A172 (cell line): ENCODE measurements at regions not wholly inside any gene's neighbourhood (a gene's known extent, or its start where the extent isn't known, plus 50 kb on each side); places are given as distances from the start of the nearest gene placed in this dataset.
"Not testable (repeated sequence)": the region's sequence is repeated elsewhere in the genome, so short reads cannot be mapped to it uniquely, and the experiment has no call there.

ENCODE experiments used
- DNase-seq: peaks from one replicate; pipeline ENCODE4 v3.0.0-alpha.2; 2015; ENCODE audit warnings: low spot score

- DNase-seq, result not testable (repeated sequence)
Measured at GRCh38 chr1:206312274-206312665, 108.9 kb downstream of the SRGAP2 start.

- not testable (repeated sequence) for DNase-seq
Measured at GRCh38 chr1:206314951-206315636, 111.8 kb downstream of the SRGAP2 start.

DNA sequence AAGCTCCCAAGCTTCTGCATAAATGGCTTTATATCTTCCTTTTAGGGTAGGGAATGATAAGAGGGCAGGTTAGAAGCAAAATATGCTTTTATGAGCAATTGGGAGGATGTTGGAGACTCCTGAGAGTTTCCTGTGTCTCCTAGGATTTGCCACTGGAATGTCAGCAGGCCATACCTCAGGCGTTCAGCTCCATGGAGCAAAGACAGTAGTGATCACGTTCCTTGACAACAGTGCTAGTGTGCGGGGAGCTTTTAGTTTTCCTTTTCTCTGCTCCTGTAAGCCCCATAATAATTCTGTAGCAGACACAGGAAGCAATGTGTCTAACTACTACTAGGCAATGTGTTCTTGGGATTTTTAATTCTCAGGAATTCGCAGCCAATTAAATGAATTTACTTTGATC, 113.6 kb downstream of the SRGAP2 start:
- not testable (repeated sequence) for DNase-seq

DNA sequence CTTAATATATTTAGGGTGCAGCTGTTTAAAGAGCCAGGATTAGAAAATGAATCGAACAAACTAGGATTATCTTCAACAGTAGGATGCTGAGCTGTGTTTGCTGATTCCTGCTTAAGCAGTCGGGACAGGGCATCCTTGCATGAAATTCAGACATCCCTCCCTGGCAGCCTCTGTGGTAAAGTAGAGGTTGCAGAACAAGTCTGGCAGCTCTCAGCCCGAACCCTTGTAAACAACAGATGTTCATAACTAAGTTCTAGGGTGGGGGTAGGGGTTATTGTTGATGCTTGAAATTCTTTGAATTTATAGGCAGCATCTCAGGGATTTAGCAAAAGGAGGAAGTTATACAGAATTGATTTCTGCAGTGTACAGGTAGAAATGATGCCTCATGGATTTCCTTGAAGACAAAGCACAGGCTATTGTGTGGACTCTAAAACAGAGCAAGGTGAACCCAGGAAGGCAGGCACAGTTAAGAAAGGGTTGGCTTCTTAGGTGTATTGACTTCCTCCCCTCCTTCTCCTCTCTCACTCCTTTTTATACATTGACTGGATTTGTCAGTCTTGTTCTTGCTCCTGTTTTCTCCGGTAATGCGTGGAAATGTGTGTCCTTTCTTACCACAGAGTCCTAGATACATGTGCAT, 114.7 kb downstream of the SRGAP2 start:
- not testable (repeated sequence) for DNase-seq

DNA sequence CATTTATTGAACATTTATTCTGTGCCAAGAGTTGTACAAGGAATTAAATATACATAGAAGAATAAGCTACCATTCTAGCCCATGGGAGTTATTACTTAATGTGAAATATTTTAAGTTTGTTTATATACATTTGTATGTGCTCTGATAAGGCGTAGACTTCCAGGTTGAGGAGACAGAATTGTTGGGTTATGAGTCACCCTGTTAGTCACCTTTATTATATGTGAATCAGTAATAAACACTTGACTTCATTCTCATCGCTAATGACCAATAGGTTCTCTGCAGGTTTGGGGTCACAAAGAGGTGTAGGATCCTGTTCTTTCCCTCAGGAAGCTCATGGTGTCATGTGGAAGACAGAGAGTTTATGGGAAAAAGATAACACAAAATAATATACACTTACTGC, 116.9 kb downstream of the SRGAP2 start:
- DNase-seq, result not testable (repeated sequence)

GRCh38 chr1:206326159-206326939, 123.0 kb downstream of the SRGAP2 start:
- DNase-seq, result not testable (repeated sequence)

GRCh38 chr1:206331597-206331996, 128.3 kb downstream of the SRGAP2 start:
- DNase-seq, result not testable (repeated sequence)

DNA sequence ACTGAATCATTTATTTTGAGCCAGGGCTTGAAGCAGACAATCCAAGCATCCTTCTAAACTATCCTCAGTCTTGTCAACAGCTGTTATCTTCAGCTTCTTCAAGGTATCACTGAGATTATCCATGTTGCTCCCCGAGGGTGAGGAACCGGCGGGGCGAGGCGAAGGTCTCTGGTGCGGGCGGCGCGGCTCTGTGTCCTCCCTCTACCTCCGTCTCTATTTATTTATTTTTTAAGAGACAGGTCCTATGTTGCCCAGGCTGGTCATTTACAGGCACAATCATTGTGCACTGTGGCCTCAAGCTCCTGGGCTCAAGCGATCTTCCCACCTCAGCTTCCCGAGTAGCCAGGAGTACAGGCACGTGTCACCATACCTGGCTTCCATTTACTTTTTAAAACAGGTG, 130.0 kb downstream of the SRGAP2 start:
- DNase-seq, result not testable (repeated sequence)

DNA sequence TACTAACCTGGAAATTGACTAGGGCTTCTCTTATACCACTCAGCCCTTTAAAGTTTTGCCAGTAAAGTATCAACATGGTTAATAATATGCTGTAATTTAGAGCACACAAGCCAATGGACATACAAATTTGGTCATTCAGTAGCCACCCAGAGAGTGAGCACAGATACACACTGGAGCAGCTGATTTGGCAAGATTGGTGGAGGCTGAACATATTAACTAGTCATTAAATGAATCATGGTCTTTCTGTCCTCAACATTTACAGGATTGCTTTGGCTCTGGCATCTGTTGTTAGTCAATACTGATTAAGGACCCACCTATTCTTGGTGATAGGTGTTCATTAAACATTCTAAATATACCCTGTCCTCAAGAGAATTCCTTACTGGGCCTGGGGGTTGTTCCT, 130.6 kb downstream of the SRGAP2 start:
- not testable (repeated sequence) for DNase-seq

DNA sequence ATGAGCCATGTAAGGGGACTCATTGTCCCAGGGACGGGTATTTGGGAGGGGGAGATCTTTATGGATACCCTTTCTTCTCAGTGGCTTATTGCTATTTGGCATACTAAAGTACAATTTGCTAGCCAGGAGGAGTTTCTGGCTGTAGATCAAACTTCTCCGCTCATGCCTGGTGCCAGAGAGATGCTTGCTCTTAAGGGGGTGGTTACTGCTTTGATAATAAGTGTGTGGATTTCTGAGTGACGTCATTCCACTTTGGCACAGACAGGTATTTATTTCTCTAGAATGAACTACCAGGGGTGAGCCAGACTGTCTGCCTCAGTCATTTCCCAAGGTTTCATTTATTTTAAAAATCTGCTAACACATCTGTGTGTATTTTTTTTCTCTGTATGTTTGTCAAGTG, 131.1 kb downstream of the SRGAP2 start:
- DNase-seq, result not testable (repeated sequence)

GRCh38 chr1:206335162-206335561, 131.8 kb downstream of the SRGAP2 start:
- not testable (repeated sequence) for DNase-seq

DNA sequence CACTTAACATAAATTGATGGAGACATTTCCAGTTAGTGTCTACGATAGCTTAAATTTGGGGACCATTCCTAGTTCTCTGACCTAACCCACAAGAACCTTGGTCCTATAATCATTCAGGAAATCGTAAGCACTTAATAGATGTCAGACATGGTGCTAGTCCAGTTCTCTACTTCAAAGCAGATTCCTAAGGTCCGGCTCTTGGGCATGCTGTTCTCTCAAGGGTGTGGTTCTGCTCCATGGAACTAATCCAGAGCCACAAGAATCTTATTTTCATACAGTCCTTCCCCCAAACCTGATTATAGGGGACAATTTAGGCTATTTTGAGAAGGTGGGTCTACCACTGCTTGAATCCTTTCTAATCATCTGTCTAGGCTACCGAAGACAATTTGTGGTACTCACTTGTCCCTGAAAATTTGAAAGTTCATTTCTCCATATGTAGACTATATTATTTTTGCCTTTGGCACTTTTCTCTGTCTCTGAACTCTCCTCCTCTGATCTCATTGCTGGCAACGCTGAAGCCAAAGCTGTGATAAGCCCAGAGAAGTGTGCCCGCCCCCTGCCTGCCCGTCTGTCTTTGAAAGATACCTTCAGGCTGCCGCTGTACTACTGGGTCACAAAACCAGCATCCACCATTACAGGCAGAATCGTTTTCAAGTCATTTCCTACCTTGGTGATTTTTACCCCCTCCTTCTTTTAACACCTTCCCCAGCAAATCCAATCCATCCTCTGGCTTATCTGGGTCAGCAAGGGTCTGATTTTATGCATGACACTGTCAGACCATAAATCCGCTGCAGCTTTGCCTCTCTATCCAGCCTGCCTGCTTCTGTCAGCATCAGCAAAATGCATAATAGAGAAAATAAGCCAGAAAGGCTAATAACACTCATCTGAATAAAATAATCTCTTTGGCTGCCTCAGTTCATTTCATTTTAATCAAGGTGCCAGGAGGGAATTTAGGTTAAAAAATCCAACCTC, 132.8 kb downstream of the SRGAP2 start:
- DNase-seq, result not testable (repeated sequence)

DNA sequence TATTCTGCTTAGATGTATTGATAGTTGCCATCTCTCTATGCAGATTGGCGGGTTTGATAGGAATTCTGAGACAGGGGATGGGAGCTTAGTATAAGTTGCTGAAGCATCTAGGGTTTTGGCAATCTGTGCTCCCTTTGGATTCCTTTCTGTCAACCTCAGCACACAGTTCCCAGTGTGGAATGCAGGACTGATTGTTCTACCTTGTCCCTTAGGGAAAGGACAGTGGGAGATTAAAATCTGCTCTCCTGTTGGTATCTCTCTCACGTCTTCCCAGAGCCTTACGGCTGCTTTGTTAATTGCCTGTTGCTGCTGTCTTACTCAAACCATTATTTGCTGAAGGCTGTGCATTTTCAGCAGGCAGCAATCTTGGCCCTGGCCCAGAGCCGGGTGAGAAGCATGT, 133.3 kb upstream of the IKBKE start:
- DNase-seq, result not testable (repeated sequence)

- not testable (repeated sequence) for DNase-seq
Measured at GRCh38 chr1:206350493-206351275, 119.6 kb upstream of the IKBKE start.

GRCh38 chr1:206351276-206352052, 118.8 kb upstream of the IKBKE start:
- DNase-seq, result not testable (repeated sequence)

GRCh38 chr1:206356310-206356709, 114.0 kb upstream of the IKBKE start:
- DNase-seq, result peak; percentile 45

DNA sequence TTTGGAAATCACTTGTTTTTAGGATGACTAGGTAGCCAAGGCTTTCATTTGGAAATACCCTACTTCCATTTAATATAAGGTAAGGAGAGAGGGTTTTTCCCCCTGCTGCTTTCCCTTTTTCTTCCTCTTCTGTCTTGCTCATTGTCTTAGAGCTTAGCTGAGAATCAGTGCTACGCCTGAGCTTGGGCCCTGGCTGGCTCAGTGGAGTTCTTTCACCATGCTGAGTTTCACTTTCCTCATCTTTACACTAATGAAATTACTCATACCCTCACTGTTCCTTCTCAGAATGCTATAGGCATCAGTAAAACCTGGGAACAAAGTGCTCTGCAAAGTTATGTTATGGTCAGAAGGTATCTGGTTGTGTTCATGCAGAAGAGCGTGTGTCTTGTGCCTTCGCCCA, 112.3 kb upstream of the IKBKE start:
- DNase-seq, result not testable (repeated sequence)

- not testable (repeated sequence) for DNase-seq
Measured at GRCh38 chr1:206358771-206359170, 111.5 kb upstream of the IKBKE start.

GRCh38 chr1:206359377-206359776, 110.9 kb upstream of the IKBKE start:
- DNase-seq, result not testable (repeated sequence)
